H1 (cell line): ENCODE measurements at regions not wholly inside any gene's neighbourhood (a gene's known extent, or its start where the extent isn't known, plus 50 kb on each side); places are given as distances from the start of the nearest gene placed in this dataset.

Experiments used
- CBX5 ChIP-seq: fragments of 300-800, 300-1000 bp; sonication (generic); IDR thresholded peaks from 2 replicates; pipeline ENCODE4 v1.7.1; 2016; ENCODE audit warnings: antibody characterized with exemption, low read length, low read depth
- CHD2 ChIP-seq: IDR thresholded peaks from 2 replicates; pipeline ENCODE4 v1.6.1; 2012; ENCODE audit warnings: low read length, improper control_type of control experiment
- EP300 ChIP-seq, 2 experiments: IDR thresholded peaks; 1 replicate in 1 of 2; 2 replicates in 1 of 2; pipeline ENCODE4 v1.6.1; 2011 to 2012; ENCODE audit warnings: low read depth in 2 of 2, low read length in 2 of 2, mild to moderate bottlenecking in 2 of 2, borderline replicate concordance in 1 of 2, inconsistent platforms in 1 of 2, moderate library complexity in 1 of 2
- NANOG ChIP-seq: IDR thresholded peaks from 2 replicates; pipeline ENCODE4 v1.6.1; 2011; ENCODE audit warnings: low read length, low read depth, mild to moderate bottlenecking, inconsistent platforms; ENCODE audit not compliant: insufficient read depth, poor library complexity, severe bottlenecking
- POLR2AphosphoS5 ChIP-seq: IDR thresholded peaks from 2 replicates; pipeline ENCODE4 v1.6.1; 2011; ENCODE audit warnings: low read depth, low read length
- POU5F1 ChIP-seq: IDR thresholded peaks from 2 replicates; pipeline ENCODE4 v1.6.1; 2011; ENCODE audit warnings: low read depth, mild to moderate bottlenecking, low read length, moderate library complexity
- TAF1 ChIP-seq: IDR thresholded peaks from 2 replicates; pipeline ENCODE4 v1.6.1; 2011; ENCODE audit warnings: mild to moderate bottlenecking, low read depth, low read length
- USF2 ChIP-seq: IDR thresholded peaks from 2 replicates; pipeline ENCODE4 v1.6.1; 2011; ENCODE audit warnings: low read length, improper control_type of control experiment
- TF ChIP-seq, protein P1 (sequence below), 3 experiments: IDR thresholded peaks; 1 replicate in 2 of 3; 2 replicates in 1 of 3; pipeline versions ENCODE4 v1.5.1 to v1.6.1; 2011; ENCODE audit warnings: low read length in 3 of 3, mild to moderate bottlenecking in 3 of 3, inconsistent platforms in 2 of 3, low read depth in 1 of 3, moderate library complexity in 1 of 3; ENCODE audit not compliant: insufficient read depth in 1 of 3; ENCODE audit errors: control extremely low read depth in 1 of 3

GRCh38 chr5:112614285-112614684 lies 123.4 kb upstream of the APC start:
- TF ChIP-seq, protein P1, sequence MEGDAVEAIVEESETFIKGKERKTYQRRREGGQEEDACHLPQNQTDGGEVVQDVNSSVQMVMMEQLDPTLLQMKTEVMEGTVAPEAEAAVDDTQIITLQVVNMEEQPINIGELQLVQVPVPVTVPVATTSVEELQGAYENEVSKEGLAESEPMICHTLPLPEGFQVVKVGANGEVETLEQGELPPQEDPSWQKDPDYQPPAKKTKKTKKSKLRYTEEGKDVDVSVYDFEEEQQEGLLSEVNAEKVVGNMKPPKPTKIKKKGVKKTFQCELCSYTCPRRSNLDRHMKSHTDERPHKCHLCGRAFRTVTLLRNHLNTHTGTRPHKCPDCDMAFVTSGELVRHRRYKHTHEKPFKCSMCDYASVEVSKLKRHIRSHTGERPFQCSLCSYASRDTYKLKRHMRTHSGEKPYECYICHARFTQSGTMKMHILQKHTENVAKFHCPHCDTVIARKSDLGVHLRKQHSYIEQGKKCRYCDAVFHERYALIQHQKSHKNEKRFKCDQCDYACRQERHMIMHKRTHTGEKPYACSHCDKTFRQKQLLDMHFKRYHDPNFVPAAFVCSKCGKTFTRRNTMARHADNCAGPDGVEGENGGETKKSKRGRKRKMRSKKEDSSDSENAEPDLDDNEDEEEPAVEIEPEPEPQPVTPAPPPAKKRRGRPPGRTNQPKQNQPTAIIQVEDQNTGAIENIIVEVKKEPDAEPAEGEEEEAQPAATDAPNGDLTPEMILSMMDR (IDR thresholded peaks at IDR 0.05; ENCODE audit: control extremely low read depth in 1 of 3, insufficient read depth in 1 of 3, low read depth in 1 of 3, low read length in 3 of 3) = no peak
- TF ChIP-seq CHD2 (no peak), EP300 (IDR thresholded peaks at IDR 0.05; ENCODE audit: borderline replicate concordance in 1 of 2, low read depth in 2 of 2, low read length in 2 of 2) (no peak), USF2 (no peak), POLR2AphosphoS5 (no peak), TAF1 (no peak), POU5F1 (no peak), CBX5 (no peak), NANOG (no peak)
